SK-N-SH (cell line): ENCODE measurements at regions not wholly inside any gene's neighbourhood (a gene's known extent, or its start where the extent isn't known, plus 50 kb on each side); places are given as distances from the start of the nearest gene placed in this dataset.

Source experiments
- CTCF ChIA-PET: fragments of 300-600, 350-600 bp; formaldehyde crosslinking; extraction: SDS; loops from one replicate; lab custom pipeline; 2021; lab: Yijun Ruan, JAX
- POLR2A ChIA-PET: fragments of 350-600 bp; sonication (Branson Sonifier 250); formaldehyde crosslinking; extraction: SDS; loops from one replicate; lab custom pipeline; 2020; ENCODE audit warnings: antibody characterized with exemption, inconsistent platforms; lab: Yijun Ruan, JAX
- DNase-seq: peaks from one replicate; pipeline ENCODE4 v3.0.0; 2012
- H2AFZ ChIP-seq: fragments of 200-600 bp; sonication (generic); 2 replicates; pipeline ENCODE4 v1.8.1; 2016; ENCODE audit warnings: antibody characterized with exemption, mild to moderate bottlenecking, low read depth
- H3F3A ChIP-seq: fragments of 200-600 bp; sonication (generic); replicated peaks from 2 replicates; pipeline ENCODE3; 2016; ENCODE audit warnings: antibody characterized with exemption, mild to moderate bottlenecking; ENCODE audit not compliant: insufficient read depth
- H3K27ac ChIP-seq, 2 experiments: fragments of 200-500 bp in 1 of 2; fragments of 200-600 bp in 1 of 2; sonication (Bioruptor generic) in 1 of 2; sonication (generic), shearing (Covaris generic) in 1 of 2; 2 replicates each; pipeline versions ENCODE4 v1.5.1 to v1.6.1; 2014 to 2016; ENCODE audit warnings: low read depth in 2 of 2, inconsistent platforms in 1 of 2, low read length in 1 of 2, mild to moderate bottlenecking in 1 of 2, mixed read lengths in 1 of 2
- H3K27me3 ChIP-seq: fragments of 200-600 bp; sonication (generic), shearing (Covaris generic); 2 replicates; pipeline ENCODE4 v1.6.1; 2016; ENCODE audit warnings: mixed run types; ENCODE audit not compliant: insufficient read depth
- H3K36me3 ChIP-seq, 2 experiments: fragments of 200-500 bp in 1 of 2; fragments of 200-600 bp in 1 of 2; sonication (Bioruptor generic) in 1 of 2; sonication (generic) in 1 of 2; replicated peaks in 1 of 2; 2 replicates each; pipeline versions ENCODE3 to v1.5.1; 2014 to 2016; ENCODE audit warnings: low read length in 1 of 2, mild to moderate bottlenecking in 1 of 2; ENCODE audit not compliant: insufficient read depth in 2 of 2, control insufficient read depth in 1 of 2
- H3K4me1 ChIP-seq, 2 experiments: fragments of 200-500 bp in 1 of 2; fragments of 200-600 bp in 1 of 2; sonication (Bioruptor generic) in 1 of 2; sonication (generic), shearing (Covaris generic) in 1 of 2; 2 replicates each; pipeline versions ENCODE4 v1.5.1 to v1.6.1; 2014 to 2016; ENCODE audit warnings: low read depth in 1 of 2, low read length in 1 of 2, mixed run types in 1 of 2; ENCODE audit not compliant: insufficient read depth in 2 of 2, control insufficient read depth in 1 of 2
- H3K4me2 ChIP-seq: fragments of 200-600 bp; sonication (generic), shearing (Covaris generic); 2 replicates; pipeline ENCODE4 v1.6.1; 2017; ENCODE audit warnings: mixed run types
- H3K4me3 ChIP-seq, 2 experiments: fragments of 200-500 bp in 1 of 2; fragments of 200-600 bp in 1 of 2; sonication (Bioruptor generic) in 1 of 2; sonication (generic), shearing (Covaris generic) in 1 of 2; 2 replicates each; pipeline versions ENCODE4 v1.5.1 to v1.8.1; 2014 to 2016; ENCODE audit warnings: low read depth in 2 of 2, inconsistent platforms in 1 of 2, low read length in 1 of 2, mild to moderate bottlenecking in 1 of 2, mixed read lengths in 1 of 2, moderate library complexity in 1 of 2
- H3K79me2 ChIP-seq: fragments of 200-600 bp; sonication (generic); 2 replicates; pipeline ENCODE4 v1.8.1; 2017; ENCODE audit warnings: mild to moderate bottlenecking; ENCODE audit not compliant: insufficient read depth
- H3K9ac ChIP-seq: fragments of 200-600 bp; sonication (generic); 2 replicates; pipeline ENCODE4 v1.6.1; 2017; ENCODE audit warnings: mixed run types
- H3K9me2 ChIP-seq: fragments of 200-600 bp; sonication (generic); 2 replicates; pipeline ENCODE4 v1.6.1; 2017; ENCODE audit warnings: mixed run types
- H3K9me3 ChIP-seq: fragments of 200-600 bp; sonication (generic); 2 replicates; pipeline ENCODE4 v1.6.1; 2017; ENCODE audit warnings: mixed run types, mild to moderate bottlenecking, moderate library complexity
- H4K20me1 ChIP-seq: fragments of 200-600 bp; sonication (generic); 2 replicates; pipeline ENCODE4 v1.6.1; 2017; ENCODE audit warnings: mild to moderate bottlenecking, mixed run types; ENCODE audit not compliant: insufficient read depth
- EZH2phosphoT487 ChIP-seq: fragments of 200-600 bp; sonication (generic); IDR thresholded peaks from 2 replicates; pipeline ENCODE4 v1.6.1; 2017; ENCODE audit warnings: low read depth, mixed run types, mild to moderate bottlenecking, antibody characterized with exemption, moderate library complexity, borderline replicate concordance
- FOSL2 ChIP-seq: IDR thresholded peaks from 2 replicates; pipeline ENCODE4 v1.4.0; 2012; ENCODE audit warnings: low read depth, mild to moderate bottlenecking, moderate library complexity, borderline replicate concordance
- GATA2 ChIP-seq: sonication (generic); formaldehyde crosslinking; IDR thresholded peaks from 2 replicates; pipeline ENCODE4 v1.5.0; 2020; ENCODE audit warnings: mild to moderate bottlenecking, missing genetic modification reagents
- MAX ChIP-seq: IDR thresholded peaks from 2 replicates; pipeline ENCODE4 v1.4.0; 2012; ENCODE audit warnings: low read depth
- RCOR1 ChIP-seq: fragments of 150-350 bp; IDR thresholded peaks from 2 replicates; pipeline ENCODE4 v1.6.1; 2017; ENCODE audit warnings: antibody characterized with exemption, low read length
- SIN3A ChIP-seq: IDR thresholded peaks from 2 replicates; pipeline ENCODE4 v1.6.1; 2012; ENCODE audit warnings: low read depth, mild to moderate bottlenecking, low read length, moderate library complexity, borderline replicate concordance
- SMC3 ChIP-seq: IDR thresholded peaks from 2 replicates; pipeline ENCODE4 v1.6.1; 2012; ENCODE audit warnings: low read depth, low read length, improper control_type of control experiment
- USF2 ChIP-seq: fragments of 150-350 bp; IDR thresholded peaks from 2 replicates; pipeline ENCODE4 v1.6.1; 2017; ENCODE audit warnings: antibody characterized with exemption, low read length, low read depth, borderline replicate concordance
- YY1 ChIP-seq: IDR thresholded peaks from 2 replicates; pipeline ENCODE4 v1.4.0; 2012; ENCODE audit warnings: low read depth, mild to moderate bottlenecking
- WGBS: methylation state at CpG from one replicate; pipeline ENCODE4 v1.1.6; 2017; ENCODE audit warnings: low lambda C conversion rate; 5-methylcytosine and 5-hydroxymethylcytosine counted together
- TF ChIP-seq, protein P1 (sequence below): IDR thresholded peaks from 2 replicates; pipeline ENCODE4 v1.4.0; 2012; ENCODE audit warnings: low read depth, borderline replicate concordance

DNA sequence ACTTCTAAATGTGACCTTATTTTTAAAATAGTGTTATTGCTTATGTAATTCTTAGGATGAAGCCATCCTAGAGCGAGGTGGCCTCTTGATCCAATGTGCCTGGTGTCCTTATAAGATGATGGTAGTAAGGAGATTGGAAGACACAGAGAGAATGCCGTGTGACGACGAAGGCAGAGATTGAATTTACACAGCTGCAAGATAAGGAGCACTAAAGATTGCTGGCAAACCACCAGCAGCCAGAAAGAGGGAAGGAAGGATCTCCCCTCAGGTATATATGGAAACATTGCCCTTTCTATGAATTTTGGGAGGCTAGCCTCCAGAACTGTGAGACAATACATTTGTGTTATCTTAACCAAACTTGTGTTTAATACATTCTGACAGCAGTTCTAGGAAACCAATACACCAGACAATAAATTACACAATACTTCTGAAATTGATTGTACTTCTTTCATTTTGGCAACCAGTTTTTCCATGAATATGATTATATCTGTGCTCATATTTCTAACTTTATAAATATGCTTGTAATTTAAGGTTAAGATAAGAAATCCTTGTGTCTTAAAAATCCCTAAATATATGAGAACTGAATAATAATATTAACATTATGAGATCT is 86.3 kb upstream of the VPREB1 start:
- TF ChIP-seq MAX (no peak), GATA2 (CRISPR knock-in tag) (no peak), EZH2phosphoT487 (no peak)
- TF ChIP-seq, all 33 proteins: peak for 0
- Histone ChIP-seq H3K4me3 (no peak overlapping the region), H3K4me2 (no peak overlapping the region), H4K20me1 (no peaks in the 10 kb centered on the region), H3K27ac (no peak overlapping the region), H3K27me3 (no peaks in the 10 kb centered on the region; the same call in 1 of the 2 replicates), H3K9me2 (no peaks in the 10 kb centered on the region), H3K9me3 (no peaks in the 10 kb centered on the region), H2AFZ (no peak overlapping the region), H3K9ac (no peak overlapping the region), H3F3A (no peaks in the 10 kb centered on the region), H3K79me2 (no peaks in the 10 kb centered on the region), H3K4me1 (no peaks in the 10 kb centered on the region), H3K36me3 (no peaks in the 10 kb centered on the region)
- ChIA-PET POLR2A (no interaction called here), CTCF (interaction anchor here (1.2 to 2.5 kb wide), 9 partner anchors 8 to 44 kb away, joined by 3 to 9 read pairs (median 5); no protein-coding TSS in a partner anchor)
- no peak for DNase-seq
- 5% methylated on average over 4 of the region's 4 CpGs for WGBS

DNA sequence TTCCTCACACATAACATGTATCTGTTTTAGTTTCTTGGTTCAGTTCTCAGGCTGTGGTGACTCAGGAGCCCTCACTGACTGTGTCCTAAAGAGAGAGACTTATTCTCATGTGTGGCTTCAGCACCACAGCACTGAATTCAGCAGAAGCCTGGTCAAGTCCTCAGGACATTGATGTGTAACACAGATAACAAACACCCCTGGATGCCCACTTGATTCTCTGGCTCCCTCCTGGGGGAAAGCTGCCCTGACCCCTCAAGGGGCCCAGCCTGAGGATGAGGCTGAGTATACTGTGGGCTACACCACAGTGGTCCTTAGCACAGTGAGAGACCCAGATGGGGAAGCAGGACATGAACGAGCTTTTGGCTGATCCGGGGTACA is 87.2 kb upstream of the VPREB1 start:
- TF ChIP-seq, protein P1, sequence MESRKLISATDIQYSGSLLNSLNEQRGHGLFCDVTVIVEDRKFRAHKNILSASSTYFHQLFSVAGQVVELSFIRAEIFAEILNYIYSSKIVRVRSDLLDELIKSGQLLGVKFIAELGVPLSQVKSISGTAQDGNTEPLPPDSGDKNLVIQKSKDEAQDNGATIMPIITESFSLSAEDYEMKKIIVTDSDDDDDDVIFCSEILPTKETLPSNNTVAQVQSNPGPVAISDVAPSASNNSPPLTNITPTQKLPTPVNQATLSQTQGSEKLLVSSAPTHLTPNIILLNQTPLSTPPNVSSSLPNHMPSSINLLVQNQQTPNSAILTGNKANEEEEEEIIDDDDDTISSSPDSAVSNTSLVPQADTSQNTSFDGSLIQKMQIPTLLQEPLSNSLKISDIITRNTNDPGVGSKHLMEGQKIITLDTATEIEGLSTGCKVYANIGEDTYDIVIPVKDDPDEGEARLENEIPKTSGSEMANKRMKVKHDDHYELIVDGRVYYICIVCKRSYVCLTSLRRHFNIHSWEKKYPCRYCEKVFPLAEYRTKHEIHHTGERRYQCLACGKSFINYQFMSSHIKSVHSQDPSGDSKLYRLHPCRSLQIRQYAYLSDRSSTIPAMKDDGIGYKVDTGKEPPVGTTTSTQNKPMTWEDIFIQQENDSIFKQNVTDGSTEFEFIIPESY, result no peak
- TF ChIP-seq GATA2 (CRISPR knock-in tag), result no peak
- no peak for TF ChIP-seq SIN3A
- no peak for TF ChIP-seq SMC3
- TF ChIP-seq YY1, result no peak
- TF ChIP-seq USF2, result no peak
- TF ChIP-seq FOSL2, result no peak
- no peak for TF ChIP-seq RCOR1
- Histone ChIP-seq H3K4me3 (no peak overlapping the region), H3K36me3 (no peaks in the 10 kb centered on the region), H3K9ac (no peak overlapping the region), H3K9me3 (no peaks in the 10 kb centered on the region), H3K9me2 (no peaks in the 10 kb centered on the region), H3K4me2 (no peak overlapping the region), H4K20me1 (no peaks in the 10 kb centered on the region), H2AFZ (peak overlapping the region; percentile 82; the same call in 1 of the 2 replicates), H3K79me2 (no peaks in the 10 kb centered on the region), H3K4me1 (no peaks in the 10 kb centered on the region), H3K27ac (no peak overlapping the region), H3F3A (no peaks in the 10 kb centered on the region), H3K27me3 (no peaks in the 10 kb centered on the region; the same call in 1 of the 2 replicates)
- CTCF ChIA-PET, result interaction anchor here (0.9 to 2.5 kb wide), 15 partner anchors 9 to 962 kb away, joined by 3 to 9 read pairs (median 3); no protein-coding TSS in a partner anchor
- no peak for DNase-seq
- POLR2A ChIA-PET, result no interaction called here
- WGBS, result 6% methylated on average over 2 of the region's 2 CpGs
